HG02623 (cell line): ENCODE measurements at regions not wholly inside any gene's neighbourhood (a gene's known extent, or its start where the extent isn't known, plus 50 kb on each side); places are given as distances from the start of the nearest gene placed in this dataset.

Experiments
- ATAC-seq: cut with Tn5 transposase; IDR thresholded peaks from one replicate; pipeline ENCODE4 v1.9.1; 2021; ENCODE audit warnings: moderate library complexity; ENCODE audit not compliant: unreplicated experiment

GRCh38 chr1:239322369-239322768 is 64.0 kb upstream of the CHRM3 start:
- ATAC-seq = no peak

- ATAC-seq = no peak
Observed at GRCh38 chr1:239321877-239322276, 64.5 kb upstream of the CHRM3 start.

GRCh38 chr1:239317948-239318347 is 68.4 kb upstream of the CHRM3 start:
- no peak for ATAC-seq

GRCh38 chr1:239315631-239316217 is 70.6 kb upstream of the CHRM3 start:
- ATAC-seq = no peak

DNA sequence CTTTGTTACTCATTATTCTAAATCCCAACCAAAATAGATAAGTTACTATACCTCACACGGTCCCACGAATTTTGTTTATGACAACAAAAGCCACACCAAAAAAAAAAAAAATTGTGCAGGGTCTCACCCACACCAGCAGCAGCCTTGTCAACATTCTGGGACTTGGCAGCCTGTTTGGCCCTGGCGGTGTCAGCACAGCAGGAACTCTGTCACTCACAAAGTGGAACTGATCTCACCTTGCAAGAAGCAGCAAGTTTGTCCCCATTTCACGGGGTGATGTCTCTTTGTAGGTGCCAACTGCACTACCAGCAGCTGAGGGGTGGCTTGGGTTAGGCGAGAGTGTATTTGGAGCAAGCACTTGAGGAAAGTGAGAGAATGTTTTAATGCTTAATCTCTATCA is 75.0 kb upstream of the CHRM3 start:
- ATAC-seq = no peak

DNA sequence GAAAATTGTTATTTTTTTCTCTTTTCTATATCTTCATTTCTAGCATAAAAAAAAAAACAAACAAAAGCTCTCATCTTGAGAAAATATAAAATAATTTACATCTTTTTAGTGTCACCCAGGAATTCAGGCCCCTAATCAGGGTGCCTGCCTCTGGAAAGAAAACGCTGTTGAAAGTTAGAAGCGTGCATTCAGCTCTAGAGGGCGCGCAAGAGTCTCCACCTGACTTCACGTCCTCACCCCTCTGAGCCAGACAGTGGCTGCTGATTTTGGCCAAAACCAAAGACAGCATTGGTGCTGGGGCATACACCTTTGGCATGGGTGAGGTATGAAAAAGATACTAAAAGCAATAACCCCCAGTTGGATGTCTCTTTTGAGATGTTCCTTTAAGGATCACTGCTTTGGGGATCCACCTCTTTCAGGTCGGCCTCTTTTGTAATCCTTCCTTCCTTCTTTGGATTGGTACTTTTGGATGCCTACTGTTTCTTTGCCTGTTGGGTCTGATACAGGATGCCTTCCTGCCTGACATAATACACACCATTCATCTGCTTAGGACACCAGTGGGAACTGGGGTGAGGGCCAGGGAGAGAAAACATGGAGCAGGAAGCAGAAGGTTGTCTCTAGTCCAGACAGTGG is 77.6 kb upstream of the CHRM3 start:
- ATAC-seq = peak; percentile 66

- ATAC-seq = no peak
Observed at GRCh38 chr1:239307886-239308285, 78.5 kb upstream of the CHRM3 start.

- ATAC-seq = no peak
Observed at GRCh38 chr1:239306426-239306825, 79.9 kb upstream of the CHRM3 start.

- ATAC-seq = no peak
Observed at GRCh38 chr1:239303289-239303688, 83.1 kb upstream of the CHRM3 start.

- ATAC-seq = no peak
Observed at GRCh38 chr1:239302696-239303095, 83.7 kb upstream of the CHRM3 start.

GRCh38 chr1:239301251-239301650 is 85.1 kb upstream of the CHRM3 start:
- ATAC-seq = no peak

- no peak for ATAC-seq
Observed at GRCh38 chr1:239297910-239298309, 88.5 kb upstream of the CHRM3 start.

DNA sequence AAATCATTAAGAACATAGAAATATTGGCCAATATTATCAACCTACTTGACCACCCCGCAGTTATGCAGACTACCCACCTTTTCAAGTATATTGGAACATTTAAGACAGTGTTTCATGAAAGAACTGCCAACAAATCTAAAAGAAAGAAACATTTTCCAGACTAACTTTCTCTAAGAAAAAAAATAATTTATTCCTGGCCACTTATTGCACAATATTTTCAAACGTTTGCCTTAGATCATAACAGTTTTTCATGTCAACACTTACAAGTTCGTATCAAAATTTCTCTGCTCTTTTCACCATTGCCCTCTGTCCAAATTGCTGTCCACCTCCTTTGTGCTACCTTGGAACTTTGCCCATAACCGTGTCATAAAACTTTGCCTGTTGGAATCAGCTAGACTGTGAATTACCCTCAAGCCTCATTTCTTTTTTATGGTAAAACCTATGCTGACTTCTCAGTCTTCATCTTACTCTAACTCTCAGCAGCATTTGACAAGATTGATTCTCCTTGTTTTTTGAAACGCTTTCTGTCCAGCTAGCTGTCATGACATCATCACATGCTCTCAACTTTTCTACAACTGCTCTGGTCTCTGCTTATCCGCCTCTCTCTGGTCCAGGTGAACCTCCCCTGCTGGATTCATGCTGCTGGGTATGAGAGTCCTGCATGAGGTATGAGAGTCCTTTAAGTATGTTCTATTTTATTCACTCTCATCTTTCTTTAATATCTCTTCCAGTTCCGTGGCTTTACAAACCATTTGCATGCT is 92.8 kb upstream of the CHRM3 start:
- no peak for ATAC-seq

DNA sequence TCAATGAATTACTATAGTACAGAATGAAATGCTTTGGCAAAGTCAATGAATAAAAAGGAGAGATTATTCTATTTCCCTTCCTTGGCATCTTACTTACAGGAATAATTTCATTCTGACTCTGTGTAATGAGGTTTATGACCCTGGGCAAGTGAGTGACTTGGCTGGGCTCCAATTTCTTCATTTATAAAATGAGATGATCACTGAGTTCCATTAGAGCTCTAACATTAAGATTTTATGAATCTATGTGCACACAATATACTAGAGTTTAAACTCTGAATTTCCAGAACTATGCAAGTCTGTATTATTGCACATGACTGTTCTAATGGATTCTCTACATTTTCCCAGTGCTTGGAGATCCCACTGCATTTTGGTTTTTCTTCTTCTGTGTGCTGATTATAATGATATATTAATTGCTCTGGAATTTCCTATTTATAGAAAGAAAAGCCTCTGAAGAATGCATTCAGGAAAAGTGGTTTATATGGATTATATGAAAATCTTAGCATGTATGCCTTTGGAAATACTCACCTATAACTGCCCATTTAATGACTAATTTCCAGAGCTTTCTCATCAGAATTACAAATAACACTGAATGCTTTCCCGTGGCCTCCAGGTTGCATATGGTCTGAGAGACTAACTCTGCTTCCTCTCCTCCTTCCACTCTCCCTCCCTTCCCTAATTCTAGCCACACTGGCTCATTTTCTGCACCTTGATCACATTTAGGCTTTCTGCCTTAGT is 97.4 kb upstream of the CHRM3 start:
- no peak for ATAC-seq

DNA sequence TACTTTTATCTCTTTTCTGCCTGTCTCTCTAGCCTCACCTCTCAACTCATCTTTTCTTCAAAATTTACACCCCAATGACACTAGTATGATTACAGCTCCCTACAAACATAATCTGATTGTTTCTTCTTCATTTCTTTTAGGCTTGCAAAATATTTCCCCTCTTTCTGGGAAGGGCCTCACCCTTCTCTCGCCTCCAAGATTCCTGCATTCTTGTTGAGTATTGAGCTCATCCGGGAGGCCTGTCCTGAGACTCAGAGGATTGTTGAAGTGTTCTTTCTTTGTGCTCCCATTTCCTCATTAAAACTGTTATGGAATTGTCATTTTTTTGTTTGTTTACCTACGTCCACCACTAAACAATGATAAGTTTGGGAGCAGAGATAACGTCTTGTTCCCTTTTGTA is 99.1 kb upstream of the CHRM3 start:
- no peak for ATAC-seq

DNA sequence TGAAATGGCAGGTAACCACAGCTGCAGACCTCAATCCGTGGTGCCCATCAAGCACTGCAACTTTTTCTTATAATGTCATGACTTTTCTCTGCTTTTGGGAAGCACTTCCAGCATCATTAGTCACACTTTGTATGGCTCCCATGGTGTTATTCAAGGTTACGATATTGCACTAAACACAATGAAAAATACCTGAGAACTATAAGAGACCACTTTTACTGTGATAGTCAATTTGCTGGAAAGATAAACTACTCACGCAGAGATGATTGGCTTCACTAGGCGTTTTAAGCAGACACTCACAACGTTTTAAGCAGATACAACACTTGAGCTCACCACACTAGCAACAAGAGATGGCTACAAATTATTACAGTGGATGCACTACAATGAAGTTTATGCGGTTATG is 103.2 kb upstream of the CHRM3 start:
- ATAC-seq = no peak

DNA sequence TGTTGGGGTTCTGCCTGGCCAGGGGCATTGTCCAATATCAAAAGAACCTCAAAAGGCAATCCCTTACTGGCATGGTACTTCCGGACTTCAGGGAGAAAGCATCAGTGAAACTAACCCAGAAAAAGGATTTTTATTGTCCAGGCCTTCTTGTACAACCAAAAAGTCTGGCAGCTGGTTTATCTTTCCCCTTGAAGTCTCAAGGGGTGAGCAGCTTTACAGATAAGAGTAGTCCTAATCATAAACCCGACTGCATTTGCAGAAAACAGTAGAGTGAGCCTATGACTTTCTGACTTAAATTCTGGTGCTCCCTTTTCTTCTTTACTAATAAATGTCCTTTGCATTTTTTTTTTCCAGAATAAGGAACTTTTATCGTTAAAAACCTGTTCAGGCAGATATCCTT is 104.0 kb upstream of the CHRM3 start:
- ATAC-seq = no peak

DNA sequence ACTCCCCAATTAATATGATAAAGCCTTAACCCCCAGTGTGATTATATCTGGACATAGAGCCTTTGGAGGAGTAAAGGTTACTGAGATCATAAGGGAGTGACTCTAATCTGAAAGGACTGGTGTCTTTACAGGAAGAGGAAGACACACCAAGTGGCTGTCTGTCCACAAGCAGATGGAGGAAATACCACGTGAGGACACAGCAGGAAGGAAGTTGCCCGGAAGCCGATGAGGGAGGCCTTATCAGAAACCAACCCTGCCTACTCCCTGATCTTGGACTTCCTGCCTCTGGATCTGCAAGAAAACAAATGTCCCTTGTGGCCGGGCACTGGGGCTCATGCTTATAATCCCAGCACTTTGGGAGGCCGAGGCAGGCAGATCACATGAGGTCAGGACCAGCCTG is 110.3 kb upstream of the CHRM3 start:
- ATAC-seq = no peak

GRCh38 chr1:239274242-239274830 is 112.0 kb upstream of the CHRM3 start:
- ATAC-seq = no peak

GRCh38 chr1:239270509-239270908 is 115.9 kb upstream of the CHRM3 start:
- no peak for ATAC-seq

- no peak for ATAC-seq
Observed at GRCh38 chr1:239269706-239270105, 116.7 kb upstream of the CHRM3 start.
